ENCODE measurements at regions not wholly inside any gene's neighbourhood (a gene's known extent, or its start where the extent isn't known, plus 50 kb on each side); places are given as distances from the start of the nearest gene placed in this dataset.

GRCh38 chr18:43855376-43855775, 578.1 kb upstream of the SYT4 start:
- TF ChIP-seq CTCF (IDR thresholded peaks at IDR 0.05; ENCODE audit: insufficient read depth, missing control alignments), result no peak
- FAIRE-seq, result no peak
- no peak for DNase-seq (ENCODE audit: insufficient read length, low spot score)

- no peak for TF ChIP-seq CTCF (IDR thresholded peaks at IDR 0.05; ENCODE audit: insufficient read depth, missing control alignments)
- DNase-seq (ENCODE audit: insufficient read length, low spot score), result no peak
- FAIRE-seq, result no peak
These were observed 585.9 kb upstream of the SYT4 start for GRCh38 chr18:43863180-43863579.

GRCh38 chr18:43866696-43867095, 589.4 kb upstream of the SYT4 start:
- TF ChIP-seq CTCF (IDR thresholded peaks at IDR 0.05; ENCODE audit: insufficient read depth, missing control alignments), result no peak
- DNase-seq (ENCODE audit: insufficient read length, low spot score), result no peak
- FAIRE-seq, result no peak

- TF ChIP-seq CTCF (IDR thresholded peaks at IDR 0.05; ENCODE audit: insufficient read depth, missing control alignments), result no peak
- DNase-seq (ENCODE audit: insufficient read length, low spot score), result no peak
- no peak for FAIRE-seq
These were observed 591.3 kb upstream of the SYT4 start for GRCh38 chr18:43868497-43868995.

- no peak for DNase-seq (ENCODE audit: insufficient read length, low spot score)
- no peak for FAIRE-seq
- TF ChIP-seq CTCF (IDR thresholded peaks at IDR 0.05; ENCODE audit: insufficient read depth, missing control alignments), result no peak
These were observed 592.2 kb upstream of the SYT4 start for GRCh38 chr18:43869451-43870008.

- FAIRE-seq, result no peak
- no peak for TF ChIP-seq CTCF (IDR thresholded peaks at IDR 0.05; ENCODE audit: insufficient read depth, missing control alignments)
- DNase-seq (ENCODE audit: insufficient read length, low spot score), result no peak
These were observed 593.3 kb upstream of the SYT4 start for GRCh38 chr18:43870626-43871025.

GRCh38 chr18:43875511-43875910, 598.2 kb upstream of the SYT4 start:
- DNase-seq (ENCODE audit: insufficient read length, low spot score) (no peak), FAIRE-seq (no peak)
- TF ChIP-seq CTCF (IDR thresholded peaks at IDR 0.05; ENCODE audit: insufficient read depth, missing control alignments), result no peak

Measured in D721Med (cell line).